ENCODE measurements at regions not wholly inside any gene's neighbourhood (a gene's known extent, or its start where the extent isn't known, plus 50 kb on each side); places are given as distances from the start of the nearest gene placed in this dataset.

DNA sequence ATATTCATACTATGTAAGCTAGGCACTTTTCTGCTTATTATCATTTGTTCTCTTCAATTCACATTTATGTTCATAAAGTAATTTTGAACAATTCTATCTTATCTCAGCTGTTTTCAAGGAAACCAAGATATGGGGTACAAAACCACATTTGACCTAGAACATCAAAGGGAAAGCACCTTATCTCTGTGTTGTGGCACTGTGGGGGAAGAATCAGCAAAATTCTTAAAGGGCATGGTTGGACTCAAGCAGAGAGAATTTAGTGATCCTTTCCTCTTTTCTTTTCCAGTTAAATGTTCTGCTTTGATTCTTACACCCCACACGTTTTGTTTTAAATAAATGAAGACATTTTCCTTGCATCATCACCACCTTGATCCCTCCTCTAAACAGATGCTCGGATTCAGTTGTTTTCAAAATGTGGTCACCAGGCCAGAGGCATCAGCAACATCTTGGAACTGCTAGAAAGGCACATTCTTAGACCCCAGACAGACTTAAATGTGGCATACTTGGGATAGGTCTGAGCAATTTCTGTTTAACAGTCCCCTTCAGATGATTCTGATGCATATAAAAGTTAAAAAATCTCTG, 128.4 kb upstream of the TP63 start:
- Histone ChIP-seq H3K27me3 (ENCODE audit: insufficient read depth, low read depth, low read length) (no peaks in the 10 kb centered on the region), H3K27ac (ENCODE audit: low read length) (no peak overlapping the region), H3K79me2 (replicated peaks; ENCODE audit: insufficient read depth, low read length) (no peaks in the 10 kb centered on the region), H3K9me2 (ENCODE audit: insufficient read depth, low read length) (no peaks in the 10 kb centered on the region), H3K4me3 (ENCODE audit: low read length) (no peak overlapping the region), H3F3A (ENCODE audit: insufficient read depth, low read length, poor library complexity, severe bottlenecking) (no peaks in the 10 kb centered on the region), H3K36me3 (ENCODE audit: insufficient read depth, low read length) (no peaks in the 10 kb centered on the region), H2AFZ (ENCODE audit: low read depth, low read length) (no peak overlapping the region), H3K9ac (ENCODE audit: low read length) (no peak overlapping the region), H3K4me2 (ENCODE audit: low read length) (no peak overlapping the region), H3K9me3 (ENCODE audit: low read length) (no peaks in the 10 kb centered on the region), H4K20me1 (ENCODE audit: insufficient read depth) (no peaks in the 10 kb centered on the region)
- TF ChIP-seq EZH2 (IDR thresholded peaks at IDR 0.05; ENCODE audit: borderline replicate concordance, insufficient read depth, low read length, poor library complexity, severe bottlenecking) (no peak), TAF1 (IDR thresholded peaks at IDR 0.05; ENCODE audit: low read depth) (no peak), SMC3 (conservative IDR thresholded peaks at IDR 0.05; ENCODE audit: poor library complexity) (no peak), EP300 (conservative IDR thresholded peaks at IDR 0.05; ENCODE audit: poor library complexity, severe bottlenecking) (no peak), POLR2AphosphoS5 (IDR thresholded peaks at IDR 0.05) (no peak), MXI1 (conservative IDR thresholded peaks at IDR 0.05; ENCODE audit: poor library complexity, severe bottlenecking) (no peak), RAD21 (conservative IDR thresholded peaks at IDR 0.05) (no peak)
- TF ChIP-seq, protein P1, sequence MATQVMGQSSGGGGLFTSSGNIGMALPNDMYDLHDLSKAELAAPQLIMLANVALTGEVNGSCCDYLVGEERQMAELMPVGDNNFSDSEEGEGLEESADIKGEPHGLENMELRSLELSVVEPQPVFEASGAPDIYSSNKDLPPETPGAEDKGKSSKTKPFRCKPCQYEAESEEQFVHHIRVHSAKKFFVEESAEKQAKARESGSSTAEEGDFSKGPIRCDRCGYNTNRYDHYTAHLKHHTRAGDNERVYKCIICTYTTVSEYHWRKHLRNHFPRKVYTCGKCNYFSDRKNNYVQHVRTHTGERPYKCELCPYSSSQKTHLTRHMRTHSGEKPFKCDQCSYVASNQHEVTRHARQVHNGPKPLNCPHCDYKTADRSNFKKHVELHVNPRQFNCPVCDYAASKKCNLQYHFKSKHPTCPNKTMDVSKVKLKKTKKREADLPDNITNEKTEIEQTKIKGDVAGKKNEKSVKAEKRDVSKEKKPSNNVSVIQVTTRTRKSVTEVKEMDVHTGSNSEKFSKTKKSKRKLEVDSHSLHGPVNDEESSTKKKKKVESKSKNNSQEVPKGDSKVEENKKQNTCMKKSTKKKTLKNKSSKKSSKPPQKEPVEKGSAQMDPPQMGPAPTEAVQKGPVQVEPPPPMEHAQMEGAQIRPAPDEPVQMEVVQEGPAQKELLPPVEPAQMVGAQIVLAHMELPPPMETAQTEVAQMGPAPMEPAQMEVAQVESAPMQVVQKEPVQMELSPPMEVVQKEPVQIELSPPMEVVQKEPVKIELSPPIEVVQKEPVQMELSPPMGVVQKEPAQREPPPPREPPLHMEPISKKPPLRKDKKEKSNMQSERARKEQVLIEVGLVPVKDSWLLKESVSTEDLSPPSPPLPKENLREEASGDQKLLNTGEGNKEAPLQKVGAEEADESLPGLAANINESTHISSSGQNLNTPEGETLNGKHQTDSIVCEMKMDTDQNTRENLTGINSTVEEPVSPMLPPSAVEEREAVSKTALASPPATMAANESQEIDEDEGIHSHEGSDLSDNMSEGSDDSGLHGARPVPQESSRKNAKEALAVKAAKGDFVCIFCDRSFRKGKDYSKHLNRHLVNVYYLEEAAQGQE (IDR thresholded peaks at IDR 0.05; ENCODE audit: borderline replicate concordance): no peak
- TF ChIP-seq, protein P2, sequence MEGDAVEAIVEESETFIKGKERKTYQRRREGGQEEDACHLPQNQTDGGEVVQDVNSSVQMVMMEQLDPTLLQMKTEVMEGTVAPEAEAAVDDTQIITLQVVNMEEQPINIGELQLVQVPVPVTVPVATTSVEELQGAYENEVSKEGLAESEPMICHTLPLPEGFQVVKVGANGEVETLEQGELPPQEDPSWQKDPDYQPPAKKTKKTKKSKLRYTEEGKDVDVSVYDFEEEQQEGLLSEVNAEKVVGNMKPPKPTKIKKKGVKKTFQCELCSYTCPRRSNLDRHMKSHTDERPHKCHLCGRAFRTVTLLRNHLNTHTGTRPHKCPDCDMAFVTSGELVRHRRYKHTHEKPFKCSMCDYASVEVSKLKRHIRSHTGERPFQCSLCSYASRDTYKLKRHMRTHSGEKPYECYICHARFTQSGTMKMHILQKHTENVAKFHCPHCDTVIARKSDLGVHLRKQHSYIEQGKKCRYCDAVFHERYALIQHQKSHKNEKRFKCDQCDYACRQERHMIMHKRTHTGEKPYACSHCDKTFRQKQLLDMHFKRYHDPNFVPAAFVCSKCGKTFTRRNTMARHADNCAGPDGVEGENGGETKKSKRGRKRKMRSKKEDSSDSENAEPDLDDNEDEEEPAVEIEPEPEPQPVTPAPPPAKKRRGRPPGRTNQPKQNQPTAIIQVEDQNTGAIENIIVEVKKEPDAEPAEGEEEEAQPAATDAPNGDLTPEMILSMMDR (IDR thresholded peaks at IDR 0.05; ENCODE audit: poor library complexity, severe bottlenecking): no peak

DNA sequence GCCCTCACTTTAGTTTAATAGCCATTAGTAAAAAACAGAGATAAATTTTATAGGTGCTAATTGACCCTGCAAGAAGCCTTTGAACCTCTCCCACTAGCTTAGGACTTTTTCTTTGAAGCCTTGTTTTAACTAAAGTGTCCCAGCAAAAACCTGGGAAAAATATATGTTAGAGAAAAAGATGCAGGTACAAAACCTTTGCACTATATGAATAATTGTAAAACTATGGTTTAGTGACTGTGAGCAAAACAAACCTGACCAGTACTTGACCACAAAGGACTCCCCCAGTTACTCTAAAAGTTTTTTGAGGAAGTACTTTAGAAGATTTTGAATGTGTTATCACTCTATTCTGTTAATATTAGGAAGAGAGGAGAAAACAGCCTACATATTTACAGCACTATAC, 123.3 kb upstream of the TP63 start:
- H3K9me3 ChIP-seq (ENCODE audit: low read length): no peaks in the 10 kb centered on the region
- no peak overlapping the region for H3K4me3 ChIP-seq (ENCODE audit: low read length)
- H3K27ac ChIP-seq (ENCODE audit: low read length): no peak overlapping the region
- no peaks in the 10 kb centered on the region for H3K36me3 ChIP-seq (ENCODE audit: insufficient read depth, low read length)
- no peaks in the 10 kb centered on the region for H3K27me3 ChIP-seq (ENCODE audit: insufficient read depth, low read depth, low read length)
- no peaks in the 10 kb centered on the region for H3K79me2 ChIP-seq (replicated peaks; ENCODE audit: insufficient read depth, low read length)
- H3K9ac ChIP-seq (ENCODE audit: low read length): no peak overlapping the region
- no peak for TF ChIP-seq EZH2 (IDR thresholded peaks at IDR 0.05; ENCODE audit: borderline replicate concordance, insufficient read depth, low read length, poor library complexity, severe bottlenecking)
- TF ChIP-seq SMC3 (conservative IDR thresholded peaks at IDR 0.05; ENCODE audit: poor library complexity): no peak
- H4K20me1 ChIP-seq (ENCODE audit: insufficient read depth): no peaks in the 10 kb centered on the region
- H2AFZ ChIP-seq (ENCODE audit: low read depth, low read length): no peak overlapping the region
- H3K4me2 ChIP-seq (ENCODE audit: low read length): no peak overlapping the region
- H3K9me2 ChIP-seq (ENCODE audit: insufficient read depth, low read length): no peaks in the 10 kb centered on the region
- H3F3A ChIP-seq (ENCODE audit: insufficient read depth, low read length, poor library complexity, severe bottlenecking): no peaks in the 10 kb centered on the region
